Activated T-helper 1 cell treated with Interleukin-2 at 50 U/mL for 16 hours (primary cell): ENCODE measurements at regions not wholly inside any gene's neighbourhood (a gene's known extent, or its start where the extent isn't known, plus 50 kb on each side); places are given as distances from the start of the nearest gene placed in this dataset.
"Not testable (repeated sequence)": the region's sequence is repeated elsewhere in the genome, so short reads cannot be mapped to it uniquely, and the experiment has no call there.

Source experiments
- DNase-seq: peaks from one replicate; pipeline ENCODE4 v3.0.0-alpha.2; 2020; ENCODE audit warnings: low read depth

GRCh38 chr17:14621826-14622614 is 321.1 kb downstream of the HS3ST3B1 start:
- DNase-seq = no peak

DNA sequence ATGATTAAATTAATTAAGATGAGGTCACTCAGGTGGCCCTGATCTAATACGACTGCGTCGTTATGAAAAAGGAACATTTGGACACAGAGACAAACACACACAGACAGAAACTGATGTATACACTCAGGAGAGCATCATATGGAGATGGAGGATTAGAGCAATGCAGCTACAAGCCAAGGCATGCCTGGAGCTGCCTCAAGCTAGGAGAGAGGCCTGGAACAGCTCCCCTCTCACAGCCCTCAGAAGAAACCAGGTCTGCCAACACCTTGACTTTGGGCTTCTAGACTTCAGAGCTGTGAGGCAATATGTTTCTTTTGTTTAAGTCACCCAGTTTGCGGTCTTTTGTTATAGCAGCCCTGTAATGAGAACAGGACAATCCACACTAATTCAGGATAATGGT is 318.9 kb downstream of the HS3ST3B1 start:
- no peak for DNase-seq

DNA sequence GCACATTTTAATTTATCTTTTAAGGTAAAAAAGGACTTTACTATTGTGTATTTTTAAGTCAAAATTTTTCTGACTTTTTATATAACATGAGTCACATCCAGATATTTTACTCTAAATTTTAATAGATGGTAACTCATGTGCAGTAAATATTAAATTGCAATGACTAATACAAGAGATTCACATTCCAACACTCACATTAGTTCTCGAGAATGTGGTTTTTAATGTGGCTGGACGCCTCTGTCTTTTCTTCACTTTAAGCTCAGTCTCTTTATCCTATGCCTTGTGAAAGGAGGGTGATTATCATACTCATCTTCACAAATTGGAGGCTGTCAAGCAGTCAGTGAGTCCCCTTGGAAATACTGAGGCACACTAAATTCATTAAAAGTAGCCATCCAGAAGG is 315.6 kb downstream of the HS3ST3B1 start:
- no peak for DNase-seq

- no peak for DNase-seq
Measured at GRCh38 chr17:14605267-14605599, 304.4 kb downstream of the HS3ST3B1 start.

DNA sequence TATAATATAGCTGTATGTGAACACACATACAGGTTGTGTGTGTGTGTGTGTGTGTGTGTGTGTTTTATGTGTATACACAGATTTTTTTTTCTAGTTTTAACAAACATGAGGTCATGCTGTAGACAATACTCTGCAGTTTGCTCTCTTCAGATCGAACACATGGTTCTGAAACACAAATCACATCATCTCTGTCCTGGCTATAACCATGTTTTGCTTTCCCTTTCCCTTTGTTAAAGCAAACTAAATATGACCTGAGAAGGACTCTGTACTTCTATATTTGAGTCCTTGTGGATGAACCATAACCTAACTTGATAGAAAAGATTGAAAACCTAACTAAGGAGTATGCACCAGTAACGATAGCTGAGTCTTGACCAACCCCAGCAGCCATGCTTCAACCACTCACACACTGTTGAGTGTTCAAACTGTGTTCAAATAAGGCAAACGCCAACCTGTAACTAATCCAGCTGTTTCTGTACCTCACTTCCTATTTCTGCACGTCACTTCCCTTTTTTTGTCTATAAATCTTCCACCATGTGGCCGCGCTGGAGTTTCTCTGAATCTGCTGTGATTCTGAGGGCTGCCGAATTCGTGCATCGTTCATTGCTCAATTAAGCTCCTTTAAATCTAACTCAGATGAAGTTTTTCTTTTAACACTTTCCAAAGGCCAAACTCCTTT is 303.8 kb downstream of the HS3ST3B1 start:
- DNase-seq = no peak

DNA sequence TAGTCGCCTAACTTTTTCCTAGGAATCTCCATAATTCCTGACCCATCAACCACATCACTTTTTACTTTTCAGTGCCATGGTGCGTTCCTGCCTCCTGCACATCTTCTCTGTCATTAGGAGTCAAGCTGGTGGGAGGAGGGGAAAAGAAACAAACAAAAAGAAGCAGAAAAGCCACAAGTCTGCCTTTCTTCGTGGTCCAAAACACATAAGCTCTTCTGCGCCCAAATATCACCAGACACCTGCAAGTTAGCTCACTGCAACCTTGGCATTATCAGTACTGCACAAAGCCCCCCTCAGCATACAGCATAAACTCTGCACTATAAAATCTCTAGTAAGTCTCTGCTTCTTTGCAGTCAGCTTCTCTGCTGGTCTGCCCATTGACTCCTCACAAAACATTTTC is 295.3 kb downstream of the HS3ST3B1 start:
- DNase-seq = no peak

- DNase-seq = no peak
Measured at GRCh38 chr17:14595656-14596055, 294.8 kb downstream of the HS3ST3B1 start.

- DNase-seq = no peak
Measured at GRCh38 chr17:14594690-14595089, 293.8 kb downstream of the HS3ST3B1 start.

DNA sequence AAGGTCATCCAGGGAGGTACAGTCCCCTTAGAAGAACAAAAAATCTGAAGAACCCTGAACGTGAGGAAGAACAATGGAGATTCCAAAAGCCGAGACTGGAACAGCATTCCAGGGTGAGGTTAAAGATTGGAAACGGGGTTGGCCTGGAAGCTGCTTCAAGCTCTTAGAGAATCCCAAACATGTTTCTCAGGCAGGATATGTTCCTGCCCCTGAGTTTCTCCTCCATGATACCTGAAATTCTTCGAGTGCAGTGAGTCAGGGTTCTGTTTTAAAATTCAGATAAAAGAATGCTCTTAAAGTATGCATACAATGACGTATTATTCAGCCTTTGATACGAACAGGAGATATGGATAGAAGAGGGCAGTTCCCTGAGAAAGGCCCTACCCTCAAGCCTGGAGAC is 293.1 kb downstream of the HS3ST3B1 start:
- no peak for DNase-seq

GRCh38 chr17:14590459-14591250 is 289.8 kb downstream of the HS3ST3B1 start:
- DNase-seq = no peak

- DNase-seq = no peak
Measured at GRCh38 chr17:14585099-14585498, 284.2 kb downstream of the HS3ST3B1 start.

GRCh38 chr17:14582996-14583395 is 282.1 kb downstream of the HS3ST3B1 start:
- DNase-seq = no peak

DNA sequence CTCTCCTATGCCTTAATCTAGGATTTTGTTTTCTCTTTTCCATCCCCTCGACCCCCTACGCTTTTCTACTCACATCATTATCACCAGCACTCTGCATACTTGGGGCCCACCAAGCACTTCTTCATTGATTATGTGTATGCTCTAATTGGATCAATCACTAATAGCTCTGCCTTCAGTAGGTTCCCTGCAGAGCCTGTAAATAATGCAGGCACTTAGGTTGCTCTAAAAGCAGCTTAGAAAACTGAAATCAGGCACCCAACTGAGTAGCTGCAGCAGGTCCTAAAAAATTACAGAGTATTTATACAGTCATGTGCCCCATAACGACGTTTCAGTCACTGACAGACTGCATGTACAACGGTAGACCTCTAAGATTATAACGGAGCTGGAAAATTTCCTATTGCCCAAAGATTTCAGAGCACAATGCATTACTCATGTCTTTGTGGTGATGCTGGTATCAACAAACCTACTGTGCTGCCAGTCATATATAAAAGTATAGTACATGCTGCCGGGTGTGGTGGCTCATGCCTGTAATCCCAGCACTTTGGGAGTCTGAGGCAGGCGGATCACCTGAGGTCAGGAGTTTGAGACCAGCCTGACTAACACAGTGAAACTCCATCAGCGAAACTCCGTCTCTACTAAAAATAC is 280.4 kb downstream of the HS3ST3B1 start:
- no peak for DNase-seq

- DNase-seq = no peak
Measured at GRCh38 chr17:14580499-14580898, 279.6 kb downstream of the HS3ST3B1 start.

DNA sequence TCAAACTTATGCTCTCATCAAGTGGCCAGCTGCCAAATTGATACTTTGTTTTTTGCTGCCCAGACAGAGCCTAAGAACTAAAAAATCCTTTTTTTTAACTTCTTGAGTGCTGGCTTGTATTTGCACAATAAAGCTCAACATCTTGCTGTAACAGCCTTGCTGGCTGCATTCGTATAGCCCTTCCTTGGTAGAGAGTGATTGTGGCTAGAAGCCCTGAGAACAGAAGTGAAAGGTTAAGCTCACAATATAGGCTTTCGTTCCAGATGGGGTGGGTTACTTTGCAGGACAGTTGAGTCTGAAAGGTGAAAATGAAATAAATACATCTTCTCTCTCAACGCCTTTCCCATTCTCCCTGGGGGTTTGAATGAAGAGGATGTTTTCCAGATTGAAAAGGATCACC is 278.8 kb downstream of the HS3ST3B1 start:
- no peak for DNase-seq

DNA sequence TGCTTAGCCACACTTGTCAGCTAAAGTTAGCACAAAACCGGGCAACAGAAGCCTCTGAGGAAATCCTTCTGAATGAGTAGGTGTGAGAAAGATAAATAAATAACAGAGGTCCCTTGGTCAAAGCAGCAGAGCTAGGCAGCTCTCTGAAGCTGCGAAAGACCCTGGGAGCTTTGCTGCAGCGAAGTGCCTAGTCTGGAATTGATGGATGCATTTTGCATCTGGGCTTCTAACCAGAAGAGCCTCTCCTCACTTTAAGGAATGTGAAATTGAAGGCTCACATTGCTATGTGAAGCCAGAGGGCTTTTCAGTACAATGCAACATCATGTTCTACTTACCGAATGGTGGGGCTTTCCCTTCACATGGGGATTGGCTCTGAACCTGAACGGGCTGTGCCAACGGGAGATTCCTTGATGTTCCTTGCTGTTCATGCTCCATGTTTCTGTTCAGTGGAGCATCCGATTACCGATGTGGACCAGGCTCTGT is 274.6 kb downstream of the HS3ST3B1 start:
- DNase-seq = no peak

- DNase-seq = not testable (repeated sequence)
Measured at GRCh38 chr17:14560325-14560724, 259.4 kb downstream of the HS3ST3B1 start.

- no peak for DNase-seq
Measured at GRCh38 chr17:14559264-14560119, 258.6 kb downstream of the HS3ST3B1 start.

- DNase-seq = no peak
Measured at GRCh38 chr17:14557480-14557879, 256.6 kb downstream of the HS3ST3B1 start.

DNA sequence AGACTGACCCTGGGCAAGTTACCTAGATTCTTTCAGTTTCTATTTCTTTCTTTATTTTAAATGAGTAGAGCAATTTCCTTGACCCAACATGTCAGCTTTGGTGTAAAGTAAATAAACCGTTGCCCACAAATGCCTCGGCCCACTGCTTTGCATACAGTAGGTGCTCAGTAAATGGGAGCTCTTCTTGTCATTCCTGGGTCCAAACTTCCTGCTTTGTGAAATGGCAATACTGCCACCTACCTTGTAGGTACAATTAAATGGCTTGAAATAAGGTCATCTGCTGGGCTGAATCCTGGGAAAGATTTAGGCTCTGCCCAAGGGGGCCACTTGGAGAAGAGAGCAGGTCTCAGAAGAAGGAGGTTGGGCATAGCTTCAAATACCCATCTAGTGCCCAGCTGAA is 253.0 kb downstream of the HS3ST3B1 start:
- no peak for DNase-seq

DNA sequence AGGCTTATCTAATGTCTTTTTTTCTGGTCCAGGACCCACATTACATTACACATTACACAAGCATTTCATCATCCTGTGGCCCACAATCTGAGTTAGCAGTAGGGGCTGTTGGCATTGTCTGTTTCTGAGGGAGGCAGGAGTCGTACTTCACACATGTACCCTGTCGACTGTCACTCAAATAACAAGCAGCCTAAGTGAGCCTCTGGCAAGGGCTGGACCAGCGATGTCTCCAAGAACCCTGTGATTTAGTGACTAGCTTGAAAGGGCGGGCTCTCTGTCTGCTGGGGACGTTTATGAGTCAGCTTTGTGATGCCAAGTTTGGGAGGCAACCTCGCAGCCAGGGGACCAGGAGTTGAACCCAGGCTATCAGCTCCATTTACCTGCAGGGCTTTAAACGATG is 251.4 kb downstream of the HS3ST3B1 start:
- no peak for DNase-seq
